NCI-H187 (cell line): ENCODE measurements at regions not wholly inside any gene's neighbourhood (a gene's known extent, or its start where the extent isn't known, plus 50 kb on each side); places are given as distances from the start of the nearest gene placed in this dataset.
"Not testable (repeated sequence)": the region's sequence is repeated elsewhere in the genome, so short reads cannot be mapped to it uniquely, and the experiment has no call there.

Source experiments
- DNase-seq, 2 experiments: peaks; one replicate each; lab custom pipeline; 2025; lab: John Stamatoyannopoulos, UW

DNA sequence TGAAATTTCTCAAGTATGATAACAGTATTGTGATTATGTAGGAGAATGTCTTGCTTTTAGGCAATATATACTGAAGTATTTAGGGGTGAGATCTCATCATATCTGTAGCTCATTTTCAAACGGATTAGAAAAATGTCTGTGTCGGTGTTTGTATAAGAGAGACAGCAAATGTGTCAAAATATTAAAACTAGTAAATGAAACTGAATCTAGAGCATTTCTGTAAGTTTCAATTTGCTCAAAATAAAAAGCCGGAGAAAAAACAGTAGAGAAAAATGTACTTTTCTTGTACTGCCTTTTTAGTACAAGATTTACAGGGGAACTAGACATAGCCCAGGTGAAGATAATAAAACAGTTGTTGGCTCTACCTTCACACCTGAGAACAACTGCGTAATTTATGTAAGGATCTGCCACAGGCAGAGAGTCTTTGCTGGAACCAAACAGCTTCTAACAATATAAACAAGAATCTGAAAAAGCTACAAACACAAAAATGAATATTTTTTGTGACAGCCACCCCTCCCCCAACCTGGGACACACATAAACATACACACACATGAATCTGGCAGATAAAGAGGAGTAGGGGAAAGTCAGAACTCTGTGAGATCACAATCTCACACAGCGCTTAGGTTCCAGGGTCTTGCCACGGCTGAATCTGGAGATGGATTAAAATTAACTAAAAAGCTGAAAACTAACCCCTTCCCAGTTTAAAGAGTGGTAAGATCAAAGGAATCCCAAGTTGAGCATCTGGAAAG lies 153.3 kb downstream of the AVL9 start:
- no peak for DNase-seq

DNA sequence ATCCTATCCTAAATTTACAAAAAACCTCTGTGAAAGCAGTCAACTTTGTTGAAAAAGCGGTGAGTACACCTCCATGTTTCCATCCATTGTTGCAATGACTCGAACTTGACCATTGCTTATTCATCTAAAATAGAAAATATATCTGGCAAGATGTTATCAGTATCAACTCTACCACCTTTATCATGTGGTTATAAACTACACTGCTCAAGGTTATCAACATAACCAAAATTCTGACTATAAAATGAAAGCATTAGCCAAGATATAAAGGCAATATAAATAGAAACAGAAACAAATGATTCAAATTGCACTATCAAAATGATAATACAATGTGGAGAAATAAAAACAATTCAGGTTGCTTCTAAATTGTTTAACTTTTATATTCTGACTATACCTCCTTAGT lies 150.0 kb downstream of the AVL9 start:
- not testable (repeated sequence) for DNase-seq

DNA sequence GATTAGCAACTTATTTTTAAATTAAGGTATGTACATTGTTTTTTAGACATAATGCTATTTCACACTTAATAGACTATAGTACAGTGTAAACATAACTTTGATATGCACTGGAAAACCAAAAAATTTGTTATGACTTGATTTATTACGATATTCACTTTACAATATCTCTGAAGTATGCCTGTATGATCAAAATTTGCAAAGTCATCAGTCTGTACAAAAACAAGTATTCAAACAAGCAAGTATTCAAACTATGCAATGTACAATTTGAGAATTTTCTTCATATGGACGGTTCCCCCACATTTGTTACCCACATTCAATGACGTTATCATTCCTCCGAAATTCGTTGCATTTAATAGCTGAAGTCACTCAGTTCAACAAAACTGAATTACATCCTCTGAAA lies 147.9 kb downstream of the AVL9 start:
- no peak for DNase-seq

DNA sequence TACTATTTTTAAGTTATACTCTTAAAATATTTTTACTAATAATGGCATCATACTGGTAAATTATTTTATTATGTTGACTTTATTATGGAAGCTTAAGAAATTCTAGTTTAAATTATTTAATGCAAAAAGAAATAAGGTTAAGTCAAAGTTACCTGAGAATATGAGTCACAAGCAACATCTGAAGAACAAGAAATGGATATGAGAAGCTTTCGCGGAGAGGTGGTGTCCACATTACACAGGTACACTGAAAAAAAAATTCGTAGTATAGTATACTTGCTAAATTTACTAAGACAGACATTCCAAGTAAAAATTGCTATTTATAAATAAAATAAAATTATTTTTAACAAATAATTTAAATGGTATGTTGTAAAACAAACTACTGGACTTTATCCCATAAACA lies 143.8 kb downstream of the AVL9 start:
- no peak for DNase-seq

DNA sequence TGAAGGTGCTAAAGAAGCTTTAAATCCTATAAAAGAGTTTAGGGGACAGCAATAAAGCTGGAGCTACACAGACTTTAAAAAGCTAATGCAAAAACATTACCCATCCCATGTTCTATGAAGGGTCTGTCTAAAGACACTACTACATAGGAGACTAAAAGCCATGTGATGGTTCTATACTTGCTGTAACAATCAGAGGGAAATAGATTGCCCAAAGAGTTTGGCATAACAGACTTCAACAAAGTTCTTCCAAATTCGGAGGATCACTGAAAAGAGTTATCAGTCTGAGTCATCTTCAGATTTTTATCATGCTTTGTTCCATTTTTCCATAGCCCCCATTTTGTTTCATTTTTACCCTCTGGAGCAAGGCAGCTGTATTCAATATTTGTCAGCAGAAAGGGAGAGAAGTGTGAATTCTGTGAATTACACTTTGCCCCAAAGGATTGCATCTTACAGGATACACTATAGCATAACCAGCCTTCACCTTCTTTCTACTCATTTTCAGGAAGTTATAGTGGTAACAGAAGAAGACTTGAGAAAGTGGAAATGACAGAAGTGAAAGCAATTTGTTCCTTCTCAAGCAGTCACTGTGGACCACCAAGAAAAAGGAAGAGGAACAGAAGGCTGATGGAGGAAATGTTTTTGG lies 143.3 kb downstream of the AVL9 start:
- DNase-seq: not testable (repeated sequence)
